H9 (cell line): ENCODE measurements at regions not wholly inside any gene's neighbourhood (a gene's known extent, or its start where the extent isn't known, plus 50 kb on each side); places are given as distances from the start of the nearest gene placed in this dataset.

ENCODE experiments used
- DNase-seq: peaks from one replicate; pipeline ENCODE4 v3.0.0-alpha.2; 2017
- H2AFZ ChIP-seq: one replicate; pipeline ENCODE4 v1.6.1; 2013; ENCODE audit warnings: mild to moderate bottlenecking, low read length, control low read depth, moderate library complexity
- H2AK5ac ChIP-seq: 2 replicates; pipeline ENCODE4 v1.6.1; 2013; ENCODE audit warnings: low read length, control low read depth, mixed read lengths; ENCODE audit not compliant: insufficient read length
- H2BK120ac ChIP-seq: one replicate; pipeline ENCODE4 v1.6.1; 2013; ENCODE audit warnings: low read depth, mild to moderate bottlenecking, low read length, control low read depth, inconsistent platforms; ENCODE audit not compliant: poor library complexity, severe bottlenecking
- H2BK12ac ChIP-seq: 2 replicates; pipeline ENCODE4 v1.6.1; 2013; ENCODE audit warnings: low read length, control low read depth, mixed read lengths, low read depth; ENCODE audit not compliant: insufficient read length
- H2BK15ac ChIP-seq: 2 replicates; pipeline ENCODE4 v1.6.1; 2013; ENCODE audit warnings: low read depth, low read length, control low read depth
- H2BK20ac ChIP-seq: one replicate; pipeline ENCODE4 v1.6.1; 2013; ENCODE audit warnings: low read depth, mild to moderate bottlenecking, low read length, control low read depth, inconsistent platforms; ENCODE audit not compliant: poor library complexity, severe bottlenecking
- H2BK5ac ChIP-seq: 2 replicates; pipeline ENCODE4 v1.6.1; 2013; ENCODE audit warnings: low read length, control low read depth, mixed read lengths; ENCODE audit not compliant: insufficient read length
- H3K14ac ChIP-seq: 2 replicates; pipeline ENCODE4 v1.6.1; 2013; ENCODE audit warnings: low read length, control low read depth; ENCODE audit not compliant: insufficient read depth
- H3K18ac ChIP-seq: 2 replicates; pipeline ENCODE4 v1.6.1; 2013; ENCODE audit warnings: low read depth, mild to moderate bottlenecking, mixed read lengths, low read length, control low read depth; ENCODE audit not compliant: insufficient read length
- H3K23ac ChIP-seq: 2 replicates; pipeline ENCODE4 v1.6.1; 2013; ENCODE audit warnings: low read length, control low read depth, mixed read lengths, low read depth; ENCODE audit not compliant: insufficient read length
- H3K23me2 ChIP-seq: 2 replicates; pipeline ENCODE4 v1.6.1; 2013; ENCODE audit warnings: low read depth, mild to moderate bottlenecking, mixed read lengths, low read length, control low read depth; ENCODE audit not compliant: insufficient read length, poor library complexity, severe bottlenecking
- H3K27ac ChIP-seq: 2 replicates; pipeline ENCODE4 v1.5.1; 2013; ENCODE audit warnings: low read length, control low read depth, mixed read lengths, low read depth; ENCODE audit not compliant: insufficient read length
- H3K27me3 ChIP-seq: 2 replicates; pipeline ENCODE4 v1.6.1; 2013; ENCODE audit warnings: low read length, control low read depth, inconsistent platforms; ENCODE audit not compliant: insufficient read depth
- H3K4ac ChIP-seq: 2 replicates; pipeline ENCODE4 v1.6.1; 2013; ENCODE audit warnings: low read depth, mild to moderate bottlenecking, control low read depth, inconsistent platforms, low read length, moderate library complexity
- H3K4me1 ChIP-seq: 2 replicates; pipeline ENCODE4 v1.6.1; 2013; ENCODE audit warnings: low read length, control low read depth, inconsistent platforms; ENCODE audit not compliant: insufficient read depth
- H3K4me2 ChIP-seq: 2 replicates; pipeline ENCODE4 v1.6.1; 2013; ENCODE audit warnings: low read length, control low read depth, mixed read lengths; ENCODE audit not compliant: insufficient read length, insufficient read depth
- H3K56ac ChIP-seq: 2 replicates; pipeline ENCODE4 v1.6.1; 2013; ENCODE audit warnings: low read depth, mild to moderate bottlenecking, mixed read lengths, low read length, control low read depth; ENCODE audit not compliant: insufficient read length
- H3K79me1 ChIP-seq: 2 replicates; pipeline ENCODE4 v1.6.1; 2013; ENCODE audit warnings: low read depth, mild to moderate bottlenecking, moderate library complexity, low read length, control low read depth, inconsistent platforms; ENCODE audit not compliant: insufficient read depth, poor library complexity, severe bottlenecking
- H3K79me2 ChIP-seq: 2 replicates; pipeline ENCODE4 v1.6.1; 2013; ENCODE audit warnings: low read length, control low read depth, inconsistent platforms; ENCODE audit not compliant: insufficient read depth
- H3K9ac ChIP-seq: 2 replicates; pipeline ENCODE4 v1.6.1; 2013; ENCODE audit warnings: low read length, control low read depth, mixed read lengths; ENCODE audit not compliant: insufficient read length; ENCODE audit errors: extremely low read depth
- H3K9me3 ChIP-seq: one replicate; pipeline ENCODE4 v1.6.1; 2013; ENCODE audit warnings: low read depth, low read length, inconsistent platforms; ENCODE audit not compliant: control insufficient read depth
- H3T11ph ChIP-seq: one replicate; pipeline ENCODE4 v1.6.1; 2013; ENCODE audit warnings: mild to moderate bottlenecking, low read length, control low read depth, inconsistent platforms
- H4K20me1 ChIP-seq: one replicate; pipeline ENCODE4 v1.6.1; 2013; ENCODE audit not compliant: control insufficient read depth, insufficient read length, insufficient read depth
- H4K5ac ChIP-seq: 2 replicates; pipeline ENCODE4 v1.6.1; 2013; ENCODE audit warnings: low read depth, mild to moderate bottlenecking, mixed read lengths, low read length, control low read depth; ENCODE audit not compliant: insufficient read length
- H4K8ac ChIP-seq: replicated peaks from 2 replicates; pipeline ENCODE4 v1.6.1; 2013; ENCODE audit warnings: low read length, control low read depth, mixed read lengths, low read depth; ENCODE audit not compliant: insufficient read length
- H4K91ac ChIP-seq: 2 replicates; pipeline ENCODE4 v1.6.1; 2013; ENCODE audit warnings: low read depth, mild to moderate bottlenecking, moderate library complexity, mixed read lengths, low read length, control low read depth; ENCODE audit not compliant: insufficient read length
- H3K27ac Mint-ChIP-seq, 3 experiments: 2 replicates in 2 of 3; 3 replicates in 1 of 3; pipeline ENCODE4 v1.8.0; 2020 to 2021; ENCODE audit warnings: mixed read lengths in 3 of 3, mild to moderate bottlenecking in 1 of 3, moderate library complexity in 1 of 3
- H3K27me3 Mint-ChIP-seq: 2 replicates; pipeline ENCODE4 v1.8.0; 2021; ENCODE audit warnings: low read depth, mild to moderate bottlenecking, moderate library complexity, mixed read lengths
- H3K36me3 Mint-ChIP-seq, 3 experiments: 2 replicates in 2 of 3; 3 replicates in 1 of 3; pipeline ENCODE4 v1.8.0; 2020 to 2021; ENCODE audit warnings: low read depth in 3 of 3, mixed read lengths in 3 of 3; ENCODE audit not compliant: insufficient read depth in 1 of 3
- H3K4me1 Mint-ChIP-seq, 2 experiments: 2 replicates each; pipeline ENCODE4 v1.8.0; 2020; ENCODE audit warnings: mixed read lengths in 2 of 2
- H3K4me3 Mint-ChIP-seq, 2 experiments: 2 replicates in 1 of 2; 3 replicates in 1 of 2; pipeline ENCODE4 v1.8.0; 2020 to 2021; ENCODE audit warnings: mild to moderate bottlenecking in 2 of 2, mixed read lengths in 2 of 2, moderate library complexity in 1 of 2
- H3K9me3 Mint-ChIP-seq, 2 experiments: 2 replicates in 1 of 2; 3 replicates in 1 of 2; pipeline ENCODE4 v1.8.0; 2020; ENCODE audit warnings: mild to moderate bottlenecking in 2 of 2, mixed read lengths in 2 of 2, moderate library complexity in 1 of 2
- CTCF ChIP-seq: fragments of 200-600 bp; sonication (generic); conservative IDR thresholded peaks from 3 replicates; pipeline ENCODE4 v1.8.0; 2021; ENCODE audit warnings: antibody characterized with exemption, mild to moderate bottlenecking
- WGBS: extraction: QIAGEN DNeasy Blood & Tissue Kit; methylation state at CpG from one replicate; pipeline ENCODE4 v1.1.7; 2013; ENCODE audit warnings: missing lambda C conversion rate, low lambda C conversion rate, mixed read lengths; ENCODE audit not compliant: insufficient read length; ENCODE audit errors: extremely low coverage; 5-methylcytosine and 5-hydroxymethylcytosine counted together

DNA sequence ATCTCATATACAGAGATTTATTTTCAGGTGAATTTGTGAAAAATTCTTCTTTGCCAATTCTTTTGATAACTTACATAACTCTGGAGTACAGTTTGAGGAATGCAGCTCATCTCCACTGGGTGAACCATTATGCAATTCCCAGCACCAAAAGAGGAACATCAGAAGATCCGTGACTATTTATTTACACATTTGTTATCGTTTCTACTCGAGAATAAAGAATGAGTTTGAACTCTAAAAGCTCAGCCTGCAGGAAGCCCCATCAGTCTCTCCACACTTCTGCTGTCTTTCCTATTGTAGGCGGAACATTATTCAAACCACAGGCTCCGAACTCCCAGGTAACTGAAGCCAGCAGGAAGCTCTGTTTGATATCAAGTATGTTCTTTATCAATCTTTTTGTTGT, 95.9 kb upstream of the IFNGR1 start:
- no peaks in the 10 kb centered on the region for H3K23me2 ChIP-seq
- no peaks in the 10 kb centered on the region for H3K27me3 Mint-ChIP-seq
- no peak overlapping the region for H2AFZ ChIP-seq
- no peaks in the 10 kb centered on the region for H3K79me1 ChIP-seq
- H3K9me3 Mint-ChIP-seq = no peaks in the 10 kb centered on the region
- peaks cover 9 to 14% of the 10 kb centered on the region in 2 experiments for H3K4me1 Mint-ChIP-seq
- H3K27me3 ChIP-seq = no peaks in the 10 kb centered on the region
- H3K4me2 ChIP-seq = no peak overlapping the region
- WGBS = no CpG with 5 or more reads among the region's 5 CpGs
- H3K79me2 ChIP-seq = no peaks in the 10 kb centered on the region
- DNase-seq = no peak
- H3K4me1 ChIP-seq = no peaks in the 10 kb centered on the region
- H3K56ac ChIP-seq = no peak overlapping the region
- H2BK120ac ChIP-seq = no peak overlapping the region
- no peak overlapping the region for H3K4me3 Mint-ChIP-seq
- no peak overlapping the region for H3K18ac ChIP-seq
- peak overlapping the region in 1 of 3 experiments; percentile 42; a peak in 1 of 7 replicates for H3K27ac Mint-ChIP-seq
- no peak overlapping the region for H4K91ac ChIP-seq
- H4K8ac ChIP-seq = no peak overlapping the region
- no peak overlapping the region for H4K5ac ChIP-seq
- H3K9ac ChIP-seq = no peak overlapping the region
- H3K14ac ChIP-seq = no peak overlapping the region
- no peaks in the 10 kb centered on the region for H3K9me3 ChIP-seq
- no peaks in the 10 kb centered on the region for H3K36me3 Mint-ChIP-seq
- no peak for TF ChIP-seq CTCF
- no peak overlapping the region for H3K4ac ChIP-seq
- H2BK15ac ChIP-seq = no peak overlapping the region
- H3T11ph ChIP-seq = no peak overlapping the region
- no peak overlapping the region for H2BK20ac ChIP-seq
- no peak overlapping the region for H2AK5ac ChIP-seq
- no peak overlapping the region for H2BK5ac ChIP-seq
- H3K27ac ChIP-seq = no peak overlapping the region
- H4K20me1 ChIP-seq = no peaks in the 10 kb centered on the region
- H3K23ac ChIP-seq = no peak overlapping the region
- no peak overlapping the region for H2BK12ac ChIP-seq
